Fibroblast of lung (primary cell): ENCODE measurements at regions not wholly inside any gene's neighbourhood (a gene's known extent, or its start where the extent isn't known, plus 50 kb on each side); places are given as distances from the start of the nearest gene placed in this dataset.

ENCODE experiments used
- CTCF ChIP-seq, 2 donors: IDR thresholded peaks in 1 of 2; conservative IDR thresholded peaks in 1 of 2; 1 replicate in 1 of 2; 2 replicates in 1 of 2; pipeline ENCODE4 v1.5.1; 2011 to 2012; ENCODE audit warnings: low read length in 2 of 2, control low read depth in 1 of 2, inconsistent platforms in 1 of 2, low read depth in 1 of 2, mild to moderate bottlenecking in 1 of 2
- EZH2 ChIP-seq: IDR thresholded peaks from 2 replicates; pipeline ENCODE4 v1.5.1; 2012; ENCODE audit warnings: low read length, control low read depth, mild to moderate bottlenecking; ENCODE audit errors: missing control alignments

- TF ChIP-seq CTCF (conservative IDR thresholded peaks at IDR 0.05 in 1 of 2, IDR thresholded peaks at IDR 0.05 in 1 of 2; ENCODE audit: low read depth in 1 of 2, low read length in 2 of 2) (no peak), EZH2 (no peak)
These were observed 269.9 kb downstream of the SEC23IP start for GRCh38 chr10:120162471-120162870.
